HCT116 (cell line): ENCODE measurements at regions not wholly inside any gene's neighbourhood (a gene's known extent, or its start where the extent isn't known, plus 50 kb on each side); places are given as distances from the start of the nearest gene placed in this dataset.

Experiments used
- REST ChIP-seq: IDR thresholded peaks from 2 replicates; pipeline ENCODE4 v1.6.1; 2012; ENCODE audit warnings: low read depth
- SRF ChIP-seq: IDR thresholded peaks from 2 replicates; pipeline ENCODE4 v1.6.1; 2012; ENCODE audit warnings: low read depth
- TCF7L2 ChIP-seq: IDR thresholded peaks from 2 replicates; pipeline ENCODE4 v1.7.0; 2011; ENCODE audit warnings: borderline replicate concordance, inconsistent platforms; ENCODE audit not compliant: insufficient read depth, insufficient read length; ENCODE audit errors: extremely low read depth
- TF ChIP-seq, protein P1 (sequence below), 3 experiments: fragments of 200-600 bp in 1 of 3; sonication (generic) in 1 of 3; IDR thresholded peaks in 2 of 3; conservative IDR thresholded peaks in 1 of 3; 2 replicates each; pipeline ENCODE4 v1.5.1; 2012 to 2017; ENCODE audit warnings: low read depth in 2 of 3, low read length in 2 of 3, antibody characterized with exemption in 1 of 3, borderline replicate concordance in 1 of 3, control low read depth in 1 of 3, mild to moderate bottlenecking in 1 of 3, mixed read lengths in 1 of 3, mixed run types in 1 of 3, moderate library complexity in 1 of 3; ENCODE audit not compliant: insufficient read depth in 1 of 3

- TF ChIP-seq, protein P1, sequence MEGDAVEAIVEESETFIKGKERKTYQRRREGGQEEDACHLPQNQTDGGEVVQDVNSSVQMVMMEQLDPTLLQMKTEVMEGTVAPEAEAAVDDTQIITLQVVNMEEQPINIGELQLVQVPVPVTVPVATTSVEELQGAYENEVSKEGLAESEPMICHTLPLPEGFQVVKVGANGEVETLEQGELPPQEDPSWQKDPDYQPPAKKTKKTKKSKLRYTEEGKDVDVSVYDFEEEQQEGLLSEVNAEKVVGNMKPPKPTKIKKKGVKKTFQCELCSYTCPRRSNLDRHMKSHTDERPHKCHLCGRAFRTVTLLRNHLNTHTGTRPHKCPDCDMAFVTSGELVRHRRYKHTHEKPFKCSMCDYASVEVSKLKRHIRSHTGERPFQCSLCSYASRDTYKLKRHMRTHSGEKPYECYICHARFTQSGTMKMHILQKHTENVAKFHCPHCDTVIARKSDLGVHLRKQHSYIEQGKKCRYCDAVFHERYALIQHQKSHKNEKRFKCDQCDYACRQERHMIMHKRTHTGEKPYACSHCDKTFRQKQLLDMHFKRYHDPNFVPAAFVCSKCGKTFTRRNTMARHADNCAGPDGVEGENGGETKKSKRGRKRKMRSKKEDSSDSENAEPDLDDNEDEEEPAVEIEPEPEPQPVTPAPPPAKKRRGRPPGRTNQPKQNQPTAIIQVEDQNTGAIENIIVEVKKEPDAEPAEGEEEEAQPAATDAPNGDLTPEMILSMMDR (IDR thresholded peaks at IDR 0.05 in 2 of 3, conservative IDR thresholded peaks at IDR 0.05 in 1 of 3; ENCODE audit: borderline replicate concordance in 1 of 3, insufficient read depth in 1 of 3, low read depth in 2 of 3, low read length in 2 of 3): no peak
- TF ChIP-seq REST (no peak), TCF7L2 (no peak), SRF (no peak)
Observed at GRCh38 chr15:29432191-29433049, 162.8 kb upstream of the NSMCE3 start.
